GM23338 (cell line): ENCODE measurements at regions not wholly inside any gene's neighbourhood (a gene's known extent, or its start where the extent isn't known, plus 50 kb on each side); places are given as distances from the start of the nearest gene placed in this dataset.

Experiments
- ATAC-seq: fragments of 200-7000 bp; cut with Tn5 transposase; 3 replicates; pipeline ENCODE4 v1.9.1; 2020
- DNase-seq: peaks from one replicate; pipeline ENCODE4 v3.0.0-alpha.2; 2015; ENCODE audit warnings: low spot score
- H2AFZ ChIP-seq: fragments of 200-600 bp; sonication (generic); 2 replicates; pipeline ENCODE4 v1.8.0; 2016; ENCODE audit warnings: antibody characterized with exemption, mild to moderate bottlenecking, moderate library complexity
- H3F3A ChIP-seq: fragments of 200-600 bp; sonication (generic); replicated peaks from 2 replicates; pipeline ENCODE4 v1.8.0; 2017; ENCODE audit warnings: antibody characterized with exemption, mixed run types, low read depth
- H3K27ac ChIP-seq: fragments of 200-600 bp; sonication (generic); 2 replicates; pipeline ENCODE4 v1.6.1; 2016; ENCODE audit warnings: low read depth
- H3K27me3 ChIP-seq: fragments of 200-600 bp; sonication (generic); 2 replicates; pipeline ENCODE4 v1.8.0; 2016; ENCODE audit warnings: mild to moderate bottlenecking, mixed run types, moderate library complexity; ENCODE audit not compliant: insufficient read depth
- H3K36me3 ChIP-seq: fragments of 200-600 bp; sonication (generic); 2 replicates; pipeline ENCODE4 v1.8.0; 2016; ENCODE audit warnings: mild to moderate bottlenecking; ENCODE audit not compliant: insufficient read depth
- H3K4me1 ChIP-seq: fragments of 200-600 bp; sonication (generic); 2 replicates; pipeline ENCODE4 v1.8.0; 2016; ENCODE audit warnings: mild to moderate bottlenecking, moderate library complexity; ENCODE audit not compliant: insufficient read depth
- H3K4me2 ChIP-seq: fragments of 200-600 bp; sonication (generic); 2 replicates; pipeline ENCODE4 v1.7.1; 2017; ENCODE audit warnings: mixed run types
- H3K4me3 ChIP-seq: fragments of 200-600 bp; sonication (generic); 2 replicates; pipeline ENCODE4 v1.6.1; 2016; ENCODE audit warnings: mixed run types
- H3K79me2 ChIP-seq: fragments of 200-600 bp; sonication (generic); replicated peaks from 2 replicates; pipeline ENCODE4 v1.8.0; 2017; ENCODE audit warnings: mild to moderate bottlenecking; ENCODE audit not compliant: insufficient read depth
- H3K9me2 ChIP-seq: fragments of 200-600 bp; sonication (generic); 2 replicates; pipeline ENCODE4 v1.8.0; 2017; ENCODE audit not compliant: insufficient read depth
- H4K20me1 ChIP-seq: fragments of 200-600 bp; sonication (generic); replicated peaks from 2 replicates; pipeline ENCODE4 v1.8.0; 2017; ENCODE audit warnings: mild to moderate bottlenecking; ENCODE audit not compliant: insufficient read depth
- H3K27ac Mint-ChIP-seq: 2 replicates; pipeline ENCODE4 v1.8.0; 2020; ENCODE audit warnings: inconsistent platforms, mild to moderate bottlenecking, moderate library complexity, mixed read lengths
- H3K27me3 Mint-ChIP-seq: 3 replicates; pipeline ENCODE4 v1.8.0; 2022; ENCODE audit warnings: low read depth, mild to moderate bottlenecking, moderate library complexity, mixed read lengths, inconsistent platforms; ENCODE audit not compliant: insufficient read depth, poor library complexity
- H3K36me3 Mint-ChIP-seq: 3 replicates; pipeline ENCODE4 v1.8.0; 2021; ENCODE audit warnings: low read depth, mild to moderate bottlenecking, inconsistent platforms, moderate library complexity, mixed read lengths
- H3K4me1 Mint-ChIP-seq: 3 replicates; pipeline ENCODE4 v1.8.0; 2020; ENCODE audit warnings: mild to moderate bottlenecking, inconsistent platforms, mixed read lengths
- H3K4me3 Mint-ChIP-seq: 3 replicates; pipeline ENCODE4 v1.8.0; 2021; ENCODE audit warnings: moderate library complexity, mild to moderate bottlenecking, inconsistent platforms, mixed read lengths
- H3K9me3 Mint-ChIP-seq: 3 replicates; pipeline ENCODE4 v1.8.0; 2020; ENCODE audit warnings: moderate library complexity, mild to moderate bottlenecking, inconsistent platforms, mixed read lengths
- CREB1 ChIP-seq: fragments of 250-450 bp; sonication (Bioruptor Pico); IDR thresholded peaks from 2 replicates; pipeline ENCODE4 v1.5.0; 2020; ENCODE audit warnings: low read depth, mild to moderate bottlenecking, moderate library complexity
- CTCF ChIP-seq, 2 experiments: fragments of 200-600 bp in 1 of 2; sonication (generic) in 1 of 2; conservative IDR thresholded peaks; 2 replicates each; pipeline versions ENCODE4 v1.5.1 to v1.6.1; 2016 to 2017; ENCODE audit warnings: antibody characterized with exemption in 2 of 2, low read depth in 2 of 2, mild to moderate bottlenecking in 2 of 2, moderate library complexity in 1 of 2
- ETS1 ChIP-seq: IDR thresholded peaks from 2 replicates; pipeline ENCODE4 v1.6.1; 2016; ENCODE audit warnings: antibody characterized with exemption
- EZH2 ChIP-seq: fragments of 200-600 bp; sonication (generic); IDR thresholded peaks from one replicate; pipeline ENCODE4 v1.8.0; 2017; ENCODE audit warnings: antibody characterized with exemption, mild to moderate bottlenecking, low read depth; ENCODE audit not compliant: unreplicated experiment
- JUNB ChIP-seq: IDR thresholded peaks from one replicate; pipeline ENCODE4 v1.6.1; 2016; ENCODE audit warnings: antibody characterized with exemption; ENCODE audit not compliant: unreplicated experiment
- POLR2AphosphoS5 ChIP-seq: IDR thresholded peaks from 2 replicates; pipeline ENCODE4 v1.6.1; 2016; ENCODE audit warnings: antibody characterized with exemption, low read depth
- STAT1 ChIP-seq: IDR thresholded peaks from one replicate; pipeline ENCODE4 v1.6.1; 2016; ENCODE audit warnings: antibody characterized with exemption; ENCODE audit not compliant: unreplicated experiment
- ZNF114 ChIP-seq: fragments of 250-450 bp; sonication (Bioruptor Pico); IDR thresholded peaks from 2 replicates; pipeline ENCODE4 v1.5.0; 2020; ENCODE audit warnings: mild to moderate bottlenecking, moderate library complexity
- ZNF331 ChIP-seq: fragments of 250-450 bp; sonication (Bioruptor Pico); IDR thresholded peaks from 2 replicates; pipeline ENCODE4 v1.5.0; 2020; ENCODE audit warnings: low read depth, mild to moderate bottlenecking, moderate library complexity
- ZNF462 ChIP-seq: fragments of 250-450 bp; sonication (Bioruptor Pico); IDR thresholded peaks from 2 replicates; pipeline ENCODE4 v1.5.0; 2020; ENCODE audit warnings: mild to moderate bottlenecking, moderate library complexity

DNA sequence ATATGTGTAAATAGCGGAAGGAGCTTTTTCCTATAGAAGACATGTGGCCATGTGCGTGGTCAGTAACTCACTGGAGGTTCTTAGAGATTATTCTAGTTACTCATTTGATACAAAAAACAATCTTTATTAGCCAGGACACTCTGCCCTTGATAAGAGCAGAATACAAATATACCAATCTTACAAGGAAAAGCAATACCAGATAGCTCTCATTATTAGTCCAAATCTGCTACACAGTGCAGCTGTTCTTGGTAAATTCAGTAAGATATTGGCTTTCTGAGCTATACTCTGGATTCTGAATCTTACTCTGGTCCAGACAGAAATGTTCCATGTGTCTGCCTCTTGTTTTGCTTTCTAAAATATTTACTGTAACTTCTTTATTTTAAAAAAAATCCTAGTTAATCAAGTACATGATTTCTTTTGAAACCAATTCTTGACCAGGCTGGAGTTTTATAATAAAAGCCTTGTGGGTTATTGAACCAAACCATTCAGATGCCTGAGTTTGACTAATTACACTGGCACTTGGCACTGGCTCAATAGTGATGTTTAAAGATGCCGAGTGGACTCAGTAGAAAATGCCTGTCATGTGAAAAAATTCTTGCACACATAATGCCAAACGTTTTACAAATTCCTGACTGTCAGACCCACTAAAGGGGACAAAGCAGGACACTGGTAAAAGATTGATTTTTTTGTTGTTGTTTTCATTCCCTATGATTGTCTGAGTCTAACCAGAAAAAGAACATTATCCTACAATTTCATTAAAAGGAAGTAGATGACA is 242.8 kb upstream of the TCF21 start:
- Histone ChIP-seq H3K4me3 (no peak overlapping the region), H3K27ac (no peak overlapping the region), H3K4me2 (0 out of 2 replicates have a peak overlapping the region, but pooled peaks have one; percentile 17), H3K4me1 (peaks cover 13% of the 10 kb centered on the region; the same call in 1 of the 2 replicates), H2AFZ (no peak overlapping the region), H3K9me2 (0 out of 2 replicates have a peak, but pooled peaks cover 3% of the 10 kb centered on the region), H4K20me1 (no peaks in the 10 kb centered on the region), H3K27me3 (no peaks in the 10 kb centered on the region), H3F3A (no peaks in the 10 kb centered on the region), H3K36me3 (no peaks in the 10 kb centered on the region), H3K79me2 (no peaks in the 10 kb centered on the region)
- peaks cover 14% of the 10 kb centered on the region; the same call in 2 of the 3 replicates for H3K4me1 Mint-ChIP-seq
- H3K4me3 Mint-ChIP-seq = no peak overlapping the region
- H3K9me3 Mint-ChIP-seq = no peaks in the 10 kb centered on the region
- H3K36me3 Mint-ChIP-seq = no peaks in the 10 kb centered on the region
- H3K27me3 Mint-ChIP-seq = peaks cover 4% of the 10 kb centered on the region
- ATAC-seq = no peak
- no peak overlapping the region for H3K27ac Mint-ChIP-seq
- TF ChIP-seq CREB1 (CRISPR knock-in tag) (no peak), ETS1 (no peak), EZH2 (no peak), STAT1 (no peak), JUNB (no peak), POLR2AphosphoS5 (no peak), ZNF114 (no peak), ZNF331 (CRISPR knock-in tag) (no peak), CTCF (conservative IDR thresholded peaks at IDR 0.05; ENCODE audit: low read depth in 2 of 2) (no peak)
- no peak for DNase-seq

- Histone ChIP-seq H2AFZ (no peak overlapping the region), H3K9me2 (0 out of 2 replicates have a peak, but pooled peaks cover 3% of the 10 kb centered on the region), H4K20me1 (no peaks in the 10 kb centered on the region), H3K36me3 (no peaks in the 10 kb centered on the region), H3K4me3 (no peak overlapping the region), H3K4me1 (peaks cover 13% of the 10 kb centered on the region; the same call in 1 of the 2 replicates), H3K27me3 (no peaks in the 10 kb centered on the region), H3K27ac (no peak overlapping the region), H3K79me2 (no peaks in the 10 kb centered on the region), H3K4me2 (no peak overlapping the region), H3F3A (no peaks in the 10 kb centered on the region)
- DNase-seq (no peak), ATAC-seq (no peak)
- Mint-ChIP-seq H3K4me3 (no peak overlapping the region), H3K4me1 (peaks cover 14% of the 10 kb centered on the region; the same call in 2 of the 3 replicates), H3K36me3 (no peaks in the 10 kb centered on the region), H3K9me3 (no peaks in the 10 kb centered on the region), H3K27me3 (peaks cover 4% of the 10 kb centered on the region), H3K27ac (no peak overlapping the region)
- TF ChIP-seq EZH2 (no peak), ZNF462 (CRISPR knock-in tag) (no peak)
Observed at GRCh38 chr6:133648581-133648980, 240.3 kb upstream of the TCF21 start.
